HG03460 (cell line): ENCODE measurements at regions not wholly inside any gene's neighbourhood (a gene's known extent, or its start where the extent isn't known, plus 50 kb on each side); places are given as distances from the start of the nearest gene placed in this dataset.

Experiments
- ATAC-seq: cut with Tn5 transposase; IDR thresholded peaks from one replicate; pipeline ENCODE4 v1.9.1; 2021; ENCODE audit not compliant: unreplicated experiment

DNA sequence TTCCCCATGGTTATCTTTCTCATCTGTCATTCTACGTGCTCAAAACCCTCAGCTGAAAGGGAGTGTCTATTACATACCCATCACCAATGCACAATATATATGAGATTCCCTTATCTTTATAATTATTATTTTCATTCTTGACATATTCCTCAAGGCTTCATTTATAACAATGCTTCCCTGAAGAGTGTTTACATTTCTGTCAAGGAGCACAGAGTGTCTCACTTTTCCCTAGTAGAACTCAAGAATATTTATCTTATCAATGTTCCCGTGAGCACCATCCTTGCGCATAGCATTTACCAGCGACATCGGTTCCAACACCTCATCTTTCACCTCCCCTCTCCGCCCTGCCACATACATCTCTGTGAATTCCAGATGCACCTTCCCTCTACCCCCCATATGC is 250.6 kb downstream of the PLA2G4A start:
- no peak for ATAC-seq

DNA sequence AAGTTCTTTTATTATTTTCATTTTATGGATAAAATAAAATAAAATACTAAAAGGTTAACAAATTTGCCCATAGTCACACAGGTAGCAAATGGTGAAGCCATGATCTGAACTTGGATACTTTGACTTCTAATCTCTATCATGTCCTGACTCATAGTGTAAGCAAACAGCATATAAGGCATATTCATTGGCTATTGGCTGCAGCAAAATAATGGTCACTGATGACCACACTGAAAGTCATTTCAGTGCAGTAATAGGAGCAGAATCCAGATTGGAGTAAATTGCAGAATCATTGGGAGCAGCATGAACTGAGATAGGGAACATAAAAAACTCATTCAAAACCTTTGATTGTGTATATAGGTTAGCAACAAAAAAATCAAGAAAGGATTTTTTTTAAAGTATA is 262.9 kb downstream of the PLA2G4A start:
- no peak for ATAC-seq

- no peak for ATAC-seq
These were observed 263.4 kb downstream of the PLA2G4A start for GRCh38 chr1:187092104-187092503.

DNA sequence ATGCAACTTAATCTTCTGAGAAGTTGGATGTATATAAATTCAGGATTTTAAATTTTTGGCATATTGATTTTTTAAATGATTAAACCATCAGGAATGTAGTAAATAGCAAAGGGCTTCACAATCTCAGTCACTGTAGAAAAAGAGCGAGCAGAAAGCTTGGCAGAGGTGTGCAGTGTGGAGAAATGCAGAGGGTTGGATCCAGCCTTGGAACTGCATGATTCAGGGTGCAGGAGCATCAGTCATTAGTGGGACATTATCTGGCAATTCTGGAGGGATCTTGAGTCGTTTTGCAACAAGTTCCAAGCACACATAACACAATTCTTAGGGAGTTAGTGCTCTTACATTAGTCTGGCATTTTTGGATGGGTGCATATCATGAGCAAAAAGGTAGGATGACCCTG is 267.9 kb downstream of the PLA2G4A start:
- ATAC-seq, result no peak

DNA sequence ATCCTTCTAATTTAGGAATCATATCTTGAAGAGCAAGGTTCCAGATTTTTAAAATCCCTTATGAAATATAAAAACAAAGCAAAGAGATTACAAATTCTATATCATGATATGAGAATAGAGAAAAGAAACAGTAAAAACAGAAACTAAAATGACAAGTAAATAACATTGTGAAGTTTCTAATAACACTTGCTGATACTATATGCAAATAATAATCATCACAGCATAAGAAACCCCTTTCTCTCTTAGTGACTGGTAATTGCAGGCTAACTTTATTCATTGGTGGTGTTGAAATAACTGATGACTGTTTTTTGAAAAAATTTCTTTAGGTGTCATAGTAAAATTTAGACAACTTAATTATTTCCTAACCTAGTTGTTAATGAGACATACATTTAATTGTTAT is 281.6 kb downstream of the PLA2G4A start:
- no peak for ATAC-seq

DNA sequence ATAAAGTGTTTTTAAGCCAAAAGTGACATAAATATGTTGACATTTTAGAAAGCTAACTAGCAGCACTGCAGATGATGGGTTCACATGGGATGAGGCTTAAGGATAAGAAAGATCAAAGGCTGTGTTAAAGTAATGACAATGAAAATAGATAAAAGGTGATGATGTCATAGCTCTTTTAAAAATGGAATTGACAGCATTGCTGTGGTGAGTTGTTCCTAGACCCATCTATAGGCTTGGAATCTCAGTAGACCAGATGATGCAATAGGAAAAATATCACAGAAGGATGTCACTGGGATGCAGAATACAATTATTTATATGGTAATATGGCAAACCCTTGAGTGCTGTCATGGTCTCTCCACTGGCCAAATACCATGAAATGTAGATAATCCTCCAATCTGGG is 286.0 kb downstream of the PLA2G4A start:
- no peak for ATAC-seq

DNA sequence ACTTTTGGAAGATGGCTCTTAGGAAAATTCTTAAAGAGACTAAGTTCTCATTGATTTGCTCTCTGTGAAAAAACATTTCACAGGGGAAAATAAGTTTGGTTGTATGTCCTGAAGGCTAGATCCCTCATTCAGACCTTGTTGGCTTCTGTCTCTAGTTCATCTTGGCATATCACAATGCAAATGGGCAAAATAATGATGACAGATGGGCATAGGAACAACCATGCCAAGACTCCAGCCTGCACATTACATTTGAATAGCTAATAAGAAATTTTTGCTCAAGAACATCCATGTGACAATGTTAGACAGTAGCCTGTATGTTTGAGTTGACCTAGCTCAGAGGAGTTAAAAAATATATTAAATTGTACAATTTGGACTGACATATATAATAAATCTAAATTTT is 292.9 kb downstream of the PLA2G4A start:
- no peak for ATAC-seq

- no peak for ATAC-seq
These were observed 293.8 kb downstream of the PLA2G4A start for GRCh38 chr1:187122566-187122965.

- ATAC-seq, result no peak
These were observed 300.4 kb downstream of the PLA2G4A start for GRCh38 chr1:187129132-187129531.

- ATAC-seq, result no peak
These were observed 315.0 kb downstream of the PLA2G4A start for GRCh38 chr1:187143783-187144182.

GRCh38 chr1:187146388-187146787 is 317.6 kb downstream of the PLA2G4A start:
- ATAC-seq, result no peak

DNA sequence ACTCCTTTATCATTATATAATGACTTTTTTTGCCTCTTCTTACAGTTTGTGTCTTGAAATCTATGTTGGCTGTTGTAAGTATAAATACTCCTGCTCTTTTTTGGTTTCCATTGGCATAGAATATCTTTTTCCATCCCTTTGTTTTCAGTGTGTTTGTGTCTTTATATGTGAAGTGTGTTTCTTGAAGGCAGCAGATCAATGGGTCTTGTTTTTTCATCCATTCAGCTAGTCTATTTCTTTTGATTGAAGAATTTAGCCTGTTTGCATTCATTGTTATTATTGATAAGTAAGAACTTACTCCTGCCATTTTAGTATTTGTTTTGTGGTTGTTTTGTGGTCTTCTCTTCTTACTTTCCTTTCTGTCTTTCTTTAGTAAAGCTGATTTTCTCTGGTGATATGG is 322.8 kb downstream of the PLA2G4A start:
- no peak for ATAC-seq

DNA sequence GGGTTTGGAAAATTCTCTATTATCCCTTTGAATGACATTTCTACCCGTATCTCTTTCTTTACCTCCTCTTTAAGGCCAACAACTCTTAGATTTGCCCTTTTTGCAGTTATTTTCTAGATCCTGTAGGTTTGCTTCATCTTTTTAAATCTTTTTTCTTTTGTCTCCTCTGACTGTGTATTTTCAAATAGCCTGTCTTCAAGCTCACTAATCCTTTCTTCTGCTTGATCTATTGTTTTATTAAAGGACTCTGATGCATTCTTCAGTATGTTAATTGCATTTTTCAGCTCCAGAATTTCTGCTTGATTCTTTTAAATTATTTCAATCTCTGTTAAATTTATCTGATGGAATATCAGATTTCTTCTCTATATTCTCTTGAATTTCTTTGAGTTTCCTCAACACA is 324.3 kb downstream of the PLA2G4A start:
- no peak for ATAC-seq

DNA sequence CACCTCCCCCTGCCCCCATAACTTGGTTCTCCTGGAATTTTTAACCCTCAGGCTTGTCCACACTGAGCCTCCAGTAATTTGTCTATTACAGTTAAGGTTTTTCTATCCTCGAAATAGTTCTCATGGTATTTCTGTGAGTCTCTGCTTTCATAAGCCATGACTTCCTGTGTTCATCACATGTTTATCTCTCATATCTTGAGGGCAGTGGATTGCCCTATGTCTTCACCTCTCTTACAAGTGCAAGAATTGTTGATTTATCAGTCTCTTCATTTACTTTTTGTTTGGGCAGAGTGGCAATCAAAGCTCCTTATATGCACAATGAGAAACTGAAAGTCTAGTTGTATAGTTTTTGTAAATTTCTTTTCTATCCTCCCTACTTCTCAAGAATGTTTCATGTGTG is 328.4 kb downstream of the PLA2G4A start:
- ATAC-seq, result no peak

- no peak for ATAC-seq
These were observed 328.8 kb downstream of the PLA2G4A start for GRCh38 chr1:187157552-187157951.

DNA sequence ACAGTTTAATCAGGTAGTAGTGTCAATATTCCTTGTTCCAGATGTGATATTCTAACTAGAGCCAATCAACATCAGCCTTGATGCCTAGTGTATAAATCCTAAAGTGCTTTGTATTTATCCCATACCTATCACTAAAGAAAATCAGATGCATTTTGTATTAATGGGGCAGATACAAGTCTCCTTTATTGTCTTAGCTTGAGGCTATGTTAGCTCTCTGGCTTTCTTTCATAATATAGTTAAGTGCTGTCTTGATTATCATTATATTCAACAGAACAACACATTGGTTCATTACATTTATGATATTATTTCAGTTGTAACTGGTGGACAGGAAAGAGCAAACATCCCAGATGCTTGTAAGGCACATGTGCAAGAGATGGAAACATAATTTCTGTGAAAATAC is 338.8 kb downstream of the PLA2G4A start:
- no peak for ATAC-seq

DNA sequence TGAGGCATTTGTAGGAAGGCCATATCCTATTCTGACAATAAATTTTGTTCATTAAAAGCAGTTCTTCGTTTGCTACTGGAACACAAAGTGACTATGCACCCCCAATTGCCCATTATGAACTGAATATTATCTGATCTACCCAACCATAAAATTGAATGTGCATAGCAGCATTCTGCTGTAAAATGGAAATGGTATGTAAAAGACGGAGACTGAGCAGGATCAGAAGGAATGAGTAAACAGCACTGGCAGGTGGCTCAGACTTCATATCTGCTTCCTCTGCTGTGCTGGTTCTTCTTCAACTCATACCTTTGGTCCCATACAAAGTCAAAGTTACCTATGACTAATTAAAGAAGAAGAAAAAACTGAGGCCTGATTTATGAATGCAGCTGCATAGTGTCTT is 339.5 kb downstream of the PLA2G4A start:
- no peak for ATAC-seq

DNA sequence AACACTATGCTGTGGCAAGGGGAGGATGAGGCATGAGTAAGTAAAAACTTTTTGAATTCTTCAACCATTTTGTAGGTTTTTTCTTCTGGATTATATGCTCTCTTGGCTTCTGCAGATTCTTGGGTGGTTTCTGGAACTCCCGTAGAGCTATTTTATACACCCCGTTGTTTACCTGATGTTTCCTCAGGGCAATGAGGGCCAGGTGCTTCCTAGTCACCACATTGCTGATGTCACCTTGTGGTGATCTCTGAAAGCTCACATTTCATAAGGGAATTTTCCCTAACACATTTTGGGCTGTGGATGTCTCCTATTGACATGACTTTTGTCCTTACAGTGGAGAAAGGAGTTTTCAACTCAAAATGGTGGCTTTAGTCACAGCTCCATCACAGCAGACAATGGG is 356.6 kb downstream of the PLA2G4A start:
- ATAC-seq, result no peak

- ATAC-seq, result no peak
These were observed 368.9 kb downstream of the PLA2G4A start for GRCh38 chr1:187197685-187198084.

GRCh38 chr1:187203257-187203656 is 374.5 kb downstream of the PLA2G4A start:
- ATAC-seq, result no peak

- no peak for ATAC-seq
These were observed 383.6 kb downstream of the PLA2G4A start for GRCh38 chr1:187212377-187212776.

- no peak for ATAC-seq
These were observed 397.6 kb downstream of the PLA2G4A start for GRCh38 chr1:187226396-187226795.

DNA sequence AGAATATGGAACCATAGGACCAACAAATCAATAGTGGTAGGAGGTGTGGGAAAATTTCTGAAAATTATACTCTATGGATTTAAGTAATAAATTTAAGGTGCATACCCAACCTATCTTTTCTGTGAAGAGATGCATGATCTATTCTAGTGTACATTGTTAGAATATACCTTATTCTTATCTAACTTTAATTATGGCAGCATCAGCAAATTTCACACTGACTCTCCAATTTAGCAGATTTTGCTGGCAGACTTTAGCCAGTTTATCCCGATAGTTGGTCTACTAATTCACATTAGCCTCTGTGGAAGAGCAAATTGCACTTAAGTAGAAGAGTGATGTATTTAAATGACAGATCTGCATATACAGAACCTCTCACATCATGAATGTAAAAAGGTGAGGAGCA is 400.0 kb downstream of the PLA2G4A start:
- no peak for ATAC-seq

GRCh38 chr1:187229496-187229895 is 400.7 kb downstream of the PLA2G4A start:
- no peak for ATAC-seq
